ENCODE measurements at regions not wholly inside any gene's neighbourhood (a gene's known extent, or its start where the extent isn't known, plus 50 kb on each side); places are given as distances from the start of the nearest gene placed in this dataset.
"Not testable (repeated sequence)": the region's sequence is repeated elsewhere in the genome, so short reads cannot be mapped to it uniquely, and the experiment has no call there.

DNA sequence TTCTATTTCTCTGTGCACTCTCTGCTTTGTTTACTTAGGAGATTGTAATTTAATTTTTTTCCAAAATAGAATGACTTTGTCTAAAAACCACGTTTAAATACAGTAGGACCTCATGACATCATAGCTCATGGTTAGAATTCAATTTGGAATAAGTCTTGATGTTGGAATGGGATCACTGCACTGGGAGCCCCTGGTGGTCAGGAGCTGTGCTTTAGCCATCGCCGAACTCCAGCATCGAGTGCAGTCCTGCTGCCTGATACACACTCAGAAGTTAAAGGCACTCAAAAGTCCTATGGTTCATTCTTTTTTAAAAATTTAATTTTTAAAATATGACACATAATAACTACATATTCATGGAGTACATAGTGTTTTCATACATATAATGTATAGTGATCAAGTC lies 75.1 kb downstream of the TEX35 start:
- DNase-seq, result no peak
- Histone ChIP-seq H3K27ac (no peak overlapping the region), H3K4me3 (no peak overlapping the region), H3K9me3 (no peaks in the 10 kb centered on the region), H3K27me3 (no peaks in the 10 kb centered on the region), H3K4me1 (ENCODE audit: insufficient read depth) (no peaks in the 10 kb centered on the region), H3K36me3 (no peaks in the 10 kb centered on the region)
- no peak for TF ChIP-seq EP300 (IDR thresholded peaks at IDR 0.05)
- TF ChIP-seq, protein P1, sequence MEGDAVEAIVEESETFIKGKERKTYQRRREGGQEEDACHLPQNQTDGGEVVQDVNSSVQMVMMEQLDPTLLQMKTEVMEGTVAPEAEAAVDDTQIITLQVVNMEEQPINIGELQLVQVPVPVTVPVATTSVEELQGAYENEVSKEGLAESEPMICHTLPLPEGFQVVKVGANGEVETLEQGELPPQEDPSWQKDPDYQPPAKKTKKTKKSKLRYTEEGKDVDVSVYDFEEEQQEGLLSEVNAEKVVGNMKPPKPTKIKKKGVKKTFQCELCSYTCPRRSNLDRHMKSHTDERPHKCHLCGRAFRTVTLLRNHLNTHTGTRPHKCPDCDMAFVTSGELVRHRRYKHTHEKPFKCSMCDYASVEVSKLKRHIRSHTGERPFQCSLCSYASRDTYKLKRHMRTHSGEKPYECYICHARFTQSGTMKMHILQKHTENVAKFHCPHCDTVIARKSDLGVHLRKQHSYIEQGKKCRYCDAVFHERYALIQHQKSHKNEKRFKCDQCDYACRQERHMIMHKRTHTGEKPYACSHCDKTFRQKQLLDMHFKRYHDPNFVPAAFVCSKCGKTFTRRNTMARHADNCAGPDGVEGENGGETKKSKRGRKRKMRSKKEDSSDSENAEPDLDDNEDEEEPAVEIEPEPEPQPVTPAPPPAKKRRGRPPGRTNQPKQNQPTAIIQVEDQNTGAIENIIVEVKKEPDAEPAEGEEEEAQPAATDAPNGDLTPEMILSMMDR (IDR thresholded peaks at IDR 0.05), result no peak
- TF ChIP-seq POLR2A (IDR thresholded peaks at IDR 0.05), result no peak
- intact Hi-C loops (cut with DNase I), result no loop called here
- WGBS, 3 donors, result 73 to 75% (median 75%) methylated on average over 4 of the region's 4 CpGs

DNA sequence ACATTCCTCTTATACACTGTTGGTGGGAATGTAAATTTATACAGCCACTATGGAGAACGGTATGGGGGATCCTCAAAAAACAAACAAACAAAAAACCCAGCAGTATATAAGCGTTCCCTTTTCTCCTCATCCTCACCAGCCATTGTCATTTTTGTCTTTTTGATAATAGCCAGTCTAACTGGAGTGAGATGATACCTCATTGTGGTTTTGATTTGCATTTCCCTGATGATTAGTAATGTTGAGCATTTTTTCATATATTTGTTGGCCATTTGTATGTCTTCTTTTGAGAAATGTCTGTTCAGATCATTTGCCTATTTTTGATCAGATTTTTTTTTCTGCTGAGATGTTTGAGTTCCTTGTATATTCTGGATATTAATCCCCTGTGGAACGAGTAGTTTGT lies 76.1 kb downstream of the TEX35 start:
- H3K9me3 ChIP-seq; DNase-seq; H3K27ac ChIP-seq; H3K4me3 ChIP-seq; H3K27me3 ChIP-seq; H3K4me1 ChIP-seq (ENCODE audit: insufficient read depth); H3K36me3 ChIP-seq; intact Hi-C loops (cut with DNase I): not testable (repeated sequence)
- WGBS, 3 donors, result 61 to 64% (median 63%) methylated on average over 3 of the region's 3 CpGs

- H3K36me3 ChIP-seq; H3K9me3 ChIP-seq; H3K27me3 ChIP-seq; DNase-seq; H3K4me1 ChIP-seq (ENCODE audit: insufficient read depth); H3K4me3 ChIP-seq; intact Hi-C loops (cut with DNase I); H3K27ac ChIP-seq: not testable (repeated sequence)
- WGBS, 3 donors, result 92 to 100% (median 94%) methylated on average over 1 of the region's 1 CpG
These were observed 78.9 kb downstream of the TEX35 start for GRCh38 chr1:178591811-178592210.

DNA sequence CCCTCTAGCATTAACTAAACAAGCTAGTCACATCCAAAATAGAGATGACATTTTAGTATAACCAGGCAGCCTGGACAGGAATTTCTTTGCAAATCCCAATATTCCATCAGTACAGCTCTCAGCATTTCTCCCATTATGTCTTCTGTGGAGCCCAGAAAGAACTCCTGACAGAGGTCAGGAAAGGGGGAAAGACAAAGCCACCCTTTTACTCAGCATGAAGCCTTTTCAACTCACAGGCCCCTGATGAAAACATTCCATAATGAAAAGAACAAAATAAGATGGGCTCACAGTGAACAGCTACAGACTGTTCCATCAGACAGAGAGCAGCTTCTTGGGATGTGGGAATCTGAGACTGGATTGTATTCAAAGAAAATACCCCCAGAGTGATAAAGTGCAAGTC lies 80.6 kb downstream of the TEX35 start:
- DNase-seq, result no peak
- Histone ChIP-seq H3K4me1 (ENCODE audit: insufficient read depth) (peaks cover 4% of the 10 kb centered on the region), H3K4me3 (no peak overlapping the region), H3K27ac (no peak overlapping the region), H3K27me3 (no peaks in the 10 kb centered on the region), H3K9me3 (no peaks in the 10 kb centered on the region), H3K36me3 (no peaks in the 10 kb centered on the region)
- intact Hi-C loops (cut with DNase I), result no loop called here
- TF ChIP-seq POLR2A (IDR thresholded peaks at IDR 0.05) (no peak), EP300 (IDR thresholded peaks at IDR 0.05) (no peak)
- TF ChIP-seq, protein P1 (IDR thresholded peaks at IDR 0.05), result no peak

DNA sequence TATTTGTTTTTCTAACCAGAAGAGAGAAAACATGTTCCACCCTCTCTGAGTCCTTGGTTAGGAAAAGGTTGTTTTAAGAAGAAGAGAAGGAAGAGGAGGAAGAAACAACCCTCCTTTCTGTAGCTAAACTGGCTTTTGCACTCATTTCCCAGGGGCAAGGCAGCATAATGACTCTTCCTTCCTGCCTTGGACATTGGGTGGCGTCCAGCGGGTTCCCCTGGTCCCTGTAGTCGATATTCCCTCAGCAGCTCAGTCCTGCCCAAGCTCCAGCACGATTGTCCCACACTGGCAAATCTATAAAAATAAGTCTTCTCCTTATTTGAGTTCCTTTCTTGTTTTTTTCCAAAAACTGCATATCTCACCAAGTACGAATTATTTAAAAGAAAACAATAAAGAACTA lies 81.2 kb downstream of the TEX35 start:
- WGBS, 3 donors, result 57 to 69% (median 59%) methylated on average over 5 of the region's 5 CpGs
- no peak overlapping the region for H3K27ac ChIP-seq
- intact Hi-C loops (cut with DNase I), result no loop called here
- no peaks in the 10 kb centered on the region for H3K36me3 ChIP-seq
- H3K4me1 ChIP-seq (ENCODE audit: insufficient read depth), result peaks cover 4% of the 10 kb centered on the region
- no peak overlapping the region for H3K4me3 ChIP-seq
- no peak for TF ChIP-seq EP300 (IDR thresholded peaks at IDR 0.05)
- TF ChIP-seq POLR2A (IDR thresholded peaks at IDR 0.05), result no peak
- TF ChIP-seq, protein P1 (IDR thresholded peaks at IDR 0.05), result no peak
- H3K9me3 ChIP-seq, result no peaks in the 10 kb centered on the region
- DNase-seq, result no peak
- no peaks in the 10 kb centered on the region for H3K27me3 ChIP-seq

GRCh38 chr1:178595491-178595890 lies 82.6 kb downstream of the TEX35 start:
- Histone ChIP-seq H3K27me3 (no peaks in the 10 kb centered on the region), H3K27ac (no peak overlapping the region), H3K4me3 (no peak overlapping the region), H3K36me3 (no peaks in the 10 kb centered on the region), H3K9me3 (no peaks in the 10 kb centered on the region), H3K4me1 (ENCODE audit: insufficient read depth) (peaks cover 4% of the 10 kb centered on the region)
- WGBS, 3 donors, result 93 to 97% (median 96%) methylated on average over 6 of the region's 6 CpGs
- TF ChIP-seq, protein P1 (IDR thresholded peaks at IDR 0.05), result no peak
- TF ChIP-seq EP300 (IDR thresholded peaks at IDR 0.05) (no peak), POLR2A (IDR thresholded peaks at IDR 0.05) (no peak)
- intact Hi-C loops (cut with DNase I), result no loop called here
- DNase-seq, result no peak

Data from ovary (tissue), 7 donors.